ENCODE measurements at regions not wholly inside any gene's neighbourhood (a gene's known extent, or its start where the extent isn't known, plus 50 kb on each side); places are given as distances from the start of the nearest gene placed in this dataset.

DNA sequence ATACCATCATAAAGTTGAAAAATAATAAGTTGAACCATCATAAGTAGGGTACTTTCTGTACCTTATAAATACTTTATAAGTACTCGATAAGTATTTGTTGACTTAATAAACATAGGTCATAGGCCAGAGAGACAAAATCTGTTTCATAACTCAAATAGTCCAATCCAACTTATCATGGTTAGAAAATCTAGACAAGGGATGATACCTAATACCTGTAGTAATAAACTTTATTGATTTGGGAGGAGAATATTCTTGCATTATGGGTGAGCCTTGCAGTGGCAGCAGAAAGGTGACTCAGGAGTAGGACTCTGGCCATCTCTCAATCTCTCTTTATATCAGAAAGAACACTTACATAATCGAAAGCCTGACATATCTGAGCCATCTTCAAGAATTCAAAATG is 466.8 kb upstream of the GRIN3A start:
- Histone ChIP-seq H3K4me1 (ENCODE audit: control insufficient read depth in 1 of 2, insufficient read depth in 2 of 2, low read depth in 1 of 2, low read length in 1 of 2) (no peaks in the 10 kb centered on the region), H3K4me3 (ENCODE audit: low read depth in 2 of 2, low read length in 1 of 2) (no peak overlapping the region), H4K20me1 (ENCODE audit: insufficient read depth) (no peaks in the 10 kb centered on the region), H3K4me2 (no peak overlapping the region), H3K27me3 (ENCODE audit: insufficient read depth) (no peaks in the 10 kb centered on the region), H3K9me2 (no peaks in the 10 kb centered on the region), H2AFZ (ENCODE audit: low read depth) (no peak overlapping the region), H3K36me3 (replicated peaks in 1 of 2; ENCODE audit: control insufficient read depth in 1 of 2, insufficient read depth in 2 of 2, low read length in 1 of 2) (no peaks in the 10 kb centered on the region), H3K79me2 (ENCODE audit: insufficient read depth) (no peaks in the 10 kb centered on the region), H3K9me3 (no peaks in the 10 kb centered on the region), H3K9ac (no peak overlapping the region), H3F3A (replicated peaks; ENCODE audit: insufficient read depth) (no peaks in the 10 kb centered on the region), H3K27ac (ENCODE audit: low read depth in 2 of 2, low read length in 1 of 2) (no peak overlapping the region)
- WGBS (ENCODE audit: low lambda C conversion rate): 10% methylated on average over 2 of the region's 2 CpGs
- no peak for DNase-seq
- TF ChIP-seq CHD2 (IDR thresholded peaks at IDR 0.05; ENCODE audit: low read length, partially characterized antibody) (no peak), IRF3 (IDR thresholded peaks at IDR 0.05; ENCODE audit: low read depth, low read length) (no peak), FOXJ3 (CRISPR knock-in tag; IDR thresholded peaks at IDR 0.05) (no peak), NFIC (IDR thresholded peaks at IDR 0.05; ENCODE audit: borderline replicate concordance) (no peak), NRF1 (IDR thresholded peaks at IDR 0.05; ENCODE audit: low read depth, low read length) (no peak)
- ChIA-PET POLR2A (no interaction called here), CTCF (no interaction called here)

DNA sequence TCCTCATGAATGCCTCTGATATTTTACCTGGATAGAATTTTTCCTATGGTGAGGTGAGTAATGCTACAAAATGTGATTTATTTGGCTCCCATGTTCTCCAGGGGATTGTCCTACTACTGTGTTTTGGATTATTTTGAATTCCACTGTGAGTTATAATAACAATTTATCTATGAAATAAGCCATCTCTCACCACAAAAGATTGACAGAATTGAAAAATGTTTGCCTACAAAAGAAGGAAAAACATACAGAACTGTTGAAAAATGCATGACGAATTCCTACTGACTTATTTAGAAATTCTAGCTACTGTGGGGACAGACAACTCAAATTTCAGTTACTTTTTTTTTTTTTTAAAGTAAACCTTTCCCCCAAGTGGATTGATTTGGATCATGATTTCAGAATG is 463.7 kb upstream of the GRIN3A start:
- no peaks in the 10 kb centered on the region for H3K4me1 ChIP-seq (ENCODE audit: control insufficient read depth in 1 of 2, insufficient read depth in 2 of 2, low read depth in 1 of 2, low read length in 1 of 2)
- H3K79me2 ChIP-seq (ENCODE audit: insufficient read depth): no peaks in the 10 kb centered on the region
- no peaks in the 10 kb centered on the region for H3F3A ChIP-seq (replicated peaks; ENCODE audit: insufficient read depth)
- no peak overlapping the region for H3K4me3 ChIP-seq (ENCODE audit: low read depth in 2 of 2, low read length in 1 of 2)
- H4K20me1 ChIP-seq (ENCODE audit: insufficient read depth): no peaks in the 10 kb centered on the region
- no peak overlapping the region for H2AFZ ChIP-seq (ENCODE audit: low read depth)
- H3K4me2 ChIP-seq: no peak overlapping the region
- no peak for TF ChIP-seq RFX5 (IDR thresholded peaks at IDR 0.05; ENCODE audit: low read length)
- TF ChIP-seq IRF3 (IDR thresholded peaks at IDR 0.05; ENCODE audit: low read depth, low read length): no peak
- TF ChIP-seq, protein P1, sequence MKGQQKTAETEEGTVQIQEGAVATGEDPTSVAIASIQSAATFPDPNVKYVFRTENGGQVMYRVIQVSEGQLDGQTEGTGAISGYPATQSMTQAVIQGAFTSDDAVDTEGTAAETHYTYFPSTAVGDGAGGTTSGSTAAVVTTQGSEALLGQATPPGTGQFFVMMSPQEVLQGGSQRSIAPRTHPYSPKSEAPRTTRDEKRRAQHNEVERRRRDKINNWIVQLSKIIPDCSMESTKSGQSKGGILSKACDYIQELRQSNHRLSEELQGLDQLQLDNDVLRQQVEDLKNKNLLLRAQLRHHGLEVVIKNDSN (IDR thresholded peaks at IDR 0.05; ENCODE audit: borderline replicate concordance, low read depth): no peak
- no peak for TF ChIP-seq GATA2 (CRISPR knock-in tag; IDR thresholded peaks at IDR 0.05)
- ChIA-PET POLR2A (no interaction called here), CTCF (no interaction called here)
- no peak for DNase-seq
- no peaks in the 10 kb centered on the region for H3K9me2 ChIP-seq
- WGBS (ENCODE audit: low lambda C conversion rate): 0% methylated on average over 1 of the region's 1 CpG
- H3K27me3 ChIP-seq (ENCODE audit: insufficient read depth): no peaks in the 10 kb centered on the region
- H3K9ac ChIP-seq: no peak overlapping the region
- no peaks in the 10 kb centered on the region for H3K36me3 ChIP-seq (replicated peaks in 1 of 2; ENCODE audit: control insufficient read depth in 1 of 2, insufficient read depth in 2 of 2, low read length in 1 of 2)
- peaks cover 3% of the 10 kb centered on the region; the same call in 1 of the 2 replicates for H3K9me3 ChIP-seq
- H3K27ac ChIP-seq (ENCODE audit: low read depth in 2 of 2, low read length in 1 of 2): no peak overlapping the region

DNA sequence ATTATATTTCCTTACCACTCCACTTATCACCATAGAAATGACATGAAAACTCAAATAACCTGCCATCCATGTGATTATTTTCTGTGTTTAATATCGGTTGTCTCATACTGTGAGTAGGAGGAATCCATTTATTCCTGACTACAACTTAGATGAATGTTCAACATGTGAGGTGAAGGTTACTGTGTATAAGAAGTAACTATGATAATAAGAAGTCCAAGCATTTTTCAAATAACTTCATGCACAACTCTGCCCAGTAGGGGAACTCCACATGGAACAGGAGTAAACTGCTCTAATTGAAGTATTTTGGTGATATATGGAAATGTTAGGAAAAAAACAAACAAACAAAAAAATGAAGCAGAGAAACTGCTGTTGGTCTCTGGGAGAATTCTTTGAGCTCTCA is 447.5 kb upstream of the GRIN3A start:
- POLR2A ChIA-PET: no interaction called here
- DNase-seq: no peak
- 2% methylated on average over 1 of the region's 1 CpG for WGBS (ENCODE audit: low lambda C conversion rate)
- TF ChIP-seq POLR2AphosphoS5 (IDR thresholded peaks at IDR 0.05; ENCODE audit: low read depth, low read length): no peak
- no peak for TF ChIP-seq NRF1 (IDR thresholded peaks at IDR 0.05; ENCODE audit: low read depth, low read length)
- no peak for TF ChIP-seq JUND (IDR thresholded peaks at IDR 0.05)
- TF ChIP-seq REST (IDR thresholded peaks at IDR 0.05; ENCODE audit: low read depth, low read length): no peak
- no peak for TF ChIP-seq NFIC (IDR thresholded peaks at IDR 0.05; ENCODE audit: borderline replicate concordance)
- TF ChIP-seq CHD2 (IDR thresholded peaks at IDR 0.05; ENCODE audit: low read length, partially characterized antibody): no peak
- no peak for TF ChIP-seq RCOR1 (IDR thresholded peaks at IDR 0.05; ENCODE audit: low read length)
- no peak for TF ChIP-seq RFX5 (IDR thresholded peaks at IDR 0.05; ENCODE audit: low read length)
- TF ChIP-seq EP300 (IDR thresholded peaks at IDR 0.05; ENCODE audit: borderline replicate concordance in 1 of 2, low read depth in 1 of 2, low read length in 1 of 2): no peak
- no peak for TF ChIP-seq RAD21 (IDR thresholded peaks at IDR 0.05; ENCODE audit: low read length)
- TF ChIP-seq MAX (IDR thresholded peaks at IDR 0.05; ENCODE audit: low read depth): no peak
- TF ChIP-seq MXI1 (IDR thresholded peaks at IDR 0.05; ENCODE audit: low read depth, low read length): no peak

More for the DNA sequence above, 447.5 kb upstream of the GRIN3A start:
- Histone ChIP-seq H4K20me1 (ENCODE audit: insufficient read depth) (no peaks in the 10 kb centered on the region), H3K79me2 (ENCODE audit: insufficient read depth) (no peaks in the 10 kb centered on the region), H3K4me3 (ENCODE audit: low read depth in 2 of 2, low read length in 1 of 2) (no peak overlapping the region), H3K4me1 (ENCODE audit: control insufficient read depth in 1 of 2, insufficient read depth in 2 of 2, low read depth in 1 of 2, low read length in 1 of 2) (no peaks in the 10 kb centered on the region), H3K4me2 (no peak overlapping the region), H3F3A (replicated peaks; ENCODE audit: insufficient read depth) (no peaks in the 10 kb centered on the region), H3K27me3 (ENCODE audit: insufficient read depth) (no peaks in the 10 kb centered on the region), H3K36me3 (replicated peaks in 1 of 2; ENCODE audit: control insufficient read depth in 1 of 2, insufficient read depth in 2 of 2, low read length in 1 of 2) (no peaks in the 10 kb centered on the region), H3K9me2 (no peaks in the 10 kb centered on the region), H3K9ac (no peak overlapping the region), H3K9me3 (no peaks in the 10 kb centered on the region), H3K27ac (ENCODE audit: low read depth in 2 of 2, low read length in 1 of 2) (no peak overlapping the region), H2AFZ (ENCODE audit: low read depth) (no peak overlapping the region)
- CTCF ChIA-PET: no interaction called here
